GM11168 (cell line): ENCODE measurements at regions not wholly inside any gene's neighbourhood (a gene's known extent, or its start where the extent isn't known, plus 50 kb on each side); places are given as distances from the start of the nearest gene placed in this dataset.
"Not testable (repeated sequence)": the region's sequence is repeated elsewhere in the genome, so short reads cannot be mapped to it uniquely, and the experiment has no call there.

Experiments used
- in situ Hi-C: fragments of 300-500 bp; cut with MboI; formaldehyde crosslinking; loops from one replicate; pipeline ENCODE4 v1.12.0; 2022; ENCODE audit warnings: low sequenced_read_pairs; ENCODE audit not compliant: unreplicated experiment

- in situ Hi-C loops, result no loop called here
These were observed 98.7 kb upstream of the GRIA3 start for GRCh38 chrX:123085311-123085940.

DNA sequence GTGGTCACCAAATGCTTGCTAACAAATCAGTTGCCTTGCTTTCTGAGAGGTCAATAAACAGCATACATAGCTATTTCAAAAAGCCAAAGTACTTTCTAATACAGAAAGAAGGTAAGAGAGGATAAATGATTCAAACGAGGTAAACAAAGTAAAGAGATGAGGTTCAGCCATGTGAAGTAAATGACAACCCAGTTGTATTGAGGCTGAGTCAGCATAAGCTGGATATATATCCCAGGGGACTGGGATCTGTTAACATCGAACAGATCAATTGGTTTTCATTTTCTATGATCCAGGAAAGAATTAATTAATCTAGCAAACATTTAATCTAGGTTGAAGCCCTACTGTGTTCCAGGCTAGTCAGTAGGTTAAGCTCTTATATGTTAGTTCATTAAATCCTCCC is 97.3 kb upstream of the GRIA3 start:
- in situ Hi-C loops, result no loop called here

DNA sequence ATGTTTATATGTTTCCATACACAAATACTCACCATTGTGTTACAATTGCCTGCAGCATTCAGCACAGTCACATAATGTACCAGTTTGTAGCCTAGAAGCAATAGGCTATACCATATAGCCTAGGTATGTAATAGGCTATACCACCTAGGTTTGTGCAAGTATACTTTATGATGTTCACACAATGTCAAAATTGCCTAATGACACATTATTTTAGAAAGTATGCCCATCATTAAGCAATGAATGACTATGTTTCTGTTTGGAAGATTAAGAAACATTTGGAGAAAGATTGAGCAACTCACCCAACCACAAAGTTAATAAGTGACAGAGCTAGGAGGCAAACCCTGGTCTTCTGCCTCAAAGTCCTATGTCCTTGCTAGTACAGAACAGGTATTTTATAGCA is 96.8 kb upstream of the GRIA3 start:
- in situ Hi-C loops, result no loop called here

GRCh38 chrX:123088331-123088730 is 95.7 kb upstream of the GRIA3 start:
- in situ Hi-C loops, result no loop called here

- in situ Hi-C loops, result no loop called here
These were observed 95.1 kb upstream of the GRIA3 start for GRCh38 chrX:123088930-123089329.

- in situ Hi-C loops, result no loop called here
These were observed 90.3 kb upstream of the GRIA3 start for GRCh38 chrX:123093792-123094191.

DNA sequence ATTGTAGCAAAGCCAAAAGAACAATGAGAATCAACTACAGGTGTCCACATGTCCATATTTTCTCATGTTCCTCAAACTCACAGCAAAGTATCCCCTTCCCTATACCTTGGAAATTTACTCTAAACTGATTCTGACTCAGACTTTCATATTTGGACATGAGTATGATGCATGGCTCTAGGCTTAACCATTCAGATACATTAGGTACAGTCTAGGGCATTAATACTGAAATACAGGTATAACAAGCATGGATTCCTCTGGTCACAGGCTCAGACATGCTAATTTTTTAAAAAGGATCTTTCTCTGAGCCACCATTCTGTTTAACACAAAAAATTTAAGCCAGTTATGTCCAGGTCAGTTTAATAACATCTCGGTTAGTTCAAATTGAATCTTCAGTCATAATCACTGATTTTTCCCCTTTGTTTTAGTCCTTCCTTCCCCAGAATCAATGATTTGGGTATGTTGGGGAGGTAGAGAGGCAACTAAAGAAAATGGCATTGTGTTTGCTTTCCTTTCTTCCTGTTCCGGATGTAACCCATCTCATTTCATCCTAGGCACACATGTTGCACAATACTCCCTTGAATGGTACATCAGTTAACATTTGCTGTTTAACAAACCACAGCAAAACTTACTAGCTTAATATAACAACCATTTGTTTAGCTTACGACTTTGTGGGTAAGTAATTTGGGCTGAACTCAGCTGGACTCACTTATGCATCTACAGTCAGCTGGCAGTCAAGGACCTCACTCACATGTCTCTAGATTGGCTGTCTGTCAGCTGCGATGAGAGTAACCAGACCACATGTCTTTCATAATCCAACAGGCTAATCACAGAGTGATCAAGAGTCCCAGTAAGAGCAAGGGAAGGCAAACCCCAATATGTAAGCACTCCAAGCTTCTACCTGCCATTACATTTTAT is 75.3 kb upstream of the GRIA3 start:
- in situ Hi-C loops, result no loop called here

- in situ Hi-C loops, result no loop called here
These were observed 62.8 kb upstream of the GRIA3 start for GRCh38 chrX:123121241-123121640.

GRCh38 chrX:123129805-123130204 is 54.3 kb upstream of the GRIA3 start:
- in situ Hi-C loops, result not testable (repeated sequence)
